MCF 10A (cell line): ENCODE measurements at regions not wholly inside any gene's neighbourhood (a gene's known extent, or its start where the extent isn't known, plus 50 kb on each side); places are given as distances from the start of the nearest gene placed in this dataset.

Experiments
- BruUV-seq: library from RNA; stranded (reverse); fragments of 400-500 nt; replicated peaks from 2 replicates; lab custom pipeline; 2021; lab: Mats Ljungman, UMichigan
- CTCF ChIA-PET: fragments of 300-600 bp; sonication (Branson Sonifier 250); formaldehyde crosslinking; extraction: SDS; loops from one replicate; lab custom pipeline; 2021; ENCODE audit warnings: antibody characterized with exemption, inconsistent platforms; lab: Yijun Ruan, JAX
- POLR2A ChIA-PET: fragments of 300-600, 350-650 bp; sonication (Branson Sonifier 250); formaldehyde crosslinking; extraction: SDS; loops from one replicate; lab custom pipeline; 2020; ENCODE audit warnings: antibody characterized with exemption, inconsistent platforms; lab: Yijun Ruan, JAX
- DNase-seq: peaks from one replicate; pipeline ENCODE4 v3.0.0-alpha.2; 2018; ENCODE audit not compliant: unreplicated experiment
- H3K27ac Mint-ChIP-seq: one replicate; pipeline ENCODE4 v1.8.0; 2022; ENCODE audit warnings: mild to moderate bottlenecking, low read depth, mixed read lengths; ENCODE audit not compliant: unreplicated experiment
- H3K27me3 Mint-ChIP-seq: one replicate; pipeline ENCODE4 v1.8.0; 2022; ENCODE audit warnings: mixed read lengths; ENCODE audit not compliant: insufficient read depth, unreplicated experiment
- H3K36me3 Mint-ChIP-seq: one replicate; pipeline ENCODE4 v1.8.0; 2022; ENCODE audit warnings: mild to moderate bottlenecking, moderate library complexity, mixed read lengths; ENCODE audit not compliant: insufficient read depth, unreplicated experiment
- H3K4me1 Mint-ChIP-seq: one replicate; pipeline ENCODE4 v1.8.0; 2022; ENCODE audit warnings: mixed read lengths; ENCODE audit not compliant: insufficient read depth, unreplicated experiment
- H3K4me3 Mint-ChIP-seq: one replicate; pipeline ENCODE4 v1.8.0; 2022; ENCODE audit warnings: mild to moderate bottlenecking, moderate library complexity, mixed read lengths; ENCODE audit not compliant: unreplicated experiment
- H3K9me3 Mint-ChIP-seq: one replicate; pipeline ENCODE4 v1.8.0; 2022; ENCODE audit warnings: mixed read lengths; ENCODE audit not compliant: unreplicated experiment
- CTCF ChIP-seq: fragments of 200-600 bp; IDR thresholded peaks from one replicate; pipeline ENCODE4 v1.8.0; 2022; ENCODE audit warnings: antibody characterized with exemption, mild to moderate bottlenecking; ENCODE audit not compliant: unreplicated experiment
- intact Hi-C: fragments of 100-400 bp; cut with micrococcal nuclease; formaldehyde crosslinking; loops from 2 replicates; pipeline ENCODE4 v1.14.1; 2022

- DNase-seq: no peak
- Mint-ChIP-seq H3K4me1 (peaks cover 41% of the 10 kb centered on the region), H3K36me3 (peaks cover 9% of the 10 kb centered on the region), H3K27me3 (no peaks in the 10 kb centered on the region), H3K27ac (no peak overlapping the region), H3K9me3 (no peaks in the 10 kb centered on the region), H3K4me3 (no peak overlapping the region)
- CTCF ChIA-PET: no interaction called here
- BruUV-seq: no TSS peak
- POLR2A ChIA-PET: interaction anchor here (1.3 kb wide), 1 partner anchor 21 kb away, joined by 4 read pairs; a partner anchor contains a TSS
- TF ChIP-seq CTCF: no peak
- intact Hi-C loops: no loop called here
Observed at GRCh38 chr11:8789864-8790263, 107.3 kb downstream of the RPL27A start.

DNA sequence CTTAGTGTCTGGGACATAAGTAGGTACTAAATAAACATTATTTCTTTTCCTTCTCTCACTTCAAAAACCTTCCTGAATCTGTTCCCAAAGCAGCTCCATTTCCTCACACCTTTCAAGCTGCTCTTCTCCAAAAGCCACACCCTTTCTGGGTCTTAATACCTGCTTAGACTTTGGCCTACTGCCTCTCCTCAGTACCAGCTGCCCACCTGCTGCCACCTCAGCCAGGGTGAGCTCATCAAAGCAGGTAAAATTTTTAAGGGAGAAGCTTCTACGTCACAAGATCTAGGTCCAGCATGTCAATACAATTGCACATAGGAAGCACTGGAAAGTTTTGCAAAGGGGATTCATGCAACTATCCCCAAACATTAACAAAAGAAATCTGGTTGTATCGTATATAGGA lies 108.4 kb downstream of the RPL27A start:
- Mint-ChIP-seq H3K4me1 (peaks cover 41% of the 10 kb centered on the region), H3K27ac (no peak overlapping the region), H3K27me3 (no peaks in the 10 kb centered on the region), H3K4me3 (no peak overlapping the region), H3K36me3 (peaks cover 9% of the 10 kb centered on the region), H3K9me3 (peaks cover 6% of the 10 kb centered on the region)
- DNase-seq: no peak
- ChIA-PET CTCF (interaction anchor here (1.2 kb wide), 1 partner anchor 22 kb away, joined by 4 read pairs; no protein-coding TSS in a partner anchor), POLR2A (interaction anchor here (1.0 kb wide), 1 partner anchor 20 kb away, joined by 5 read pairs; no protein-coding TSS in a partner anchor)
- intact Hi-C loops: no loop called here
- BruUV-seq: no TSS peak
- no peak for TF ChIP-seq CTCF

- peaks cover 32% of the 10 kb centered on the region for H3K4me1 Mint-ChIP-seq
- no peak overlapping the region for H3K27ac Mint-ChIP-seq
- DNase-seq: peak; percentile 42
- H3K36me3 Mint-ChIP-seq: peaks cover 14% of the 10 kb centered on the region
- peaks cover 6% of the 10 kb centered on the region for H3K9me3 Mint-ChIP-seq
- intact Hi-C loops: no loop called here
- H3K4me3 Mint-ChIP-seq: no peak overlapping the region
- H3K27me3 Mint-ChIP-seq: no peaks in the 10 kb centered on the region
- ChIA-PET CTCF (interaction anchor here (0.7 kb wide), 1 partner anchor 18 kb away, joined by 3 read pairs; a partner anchor contains a TSS), POLR2A (interaction anchor here (1.0 to 1.4 kb wide), 3 partner anchors 10 to 24 kb away, joined by 3 to 6 read pairs (median 5); a partner anchor contains a TSS)
- no TSS peak for BruUV-seq
- no peak for TF ChIP-seq CTCF
Observed at GRCh38 chr11:8792710-8793109, 110.1 kb downstream of the RPL27A start.

DNA sequence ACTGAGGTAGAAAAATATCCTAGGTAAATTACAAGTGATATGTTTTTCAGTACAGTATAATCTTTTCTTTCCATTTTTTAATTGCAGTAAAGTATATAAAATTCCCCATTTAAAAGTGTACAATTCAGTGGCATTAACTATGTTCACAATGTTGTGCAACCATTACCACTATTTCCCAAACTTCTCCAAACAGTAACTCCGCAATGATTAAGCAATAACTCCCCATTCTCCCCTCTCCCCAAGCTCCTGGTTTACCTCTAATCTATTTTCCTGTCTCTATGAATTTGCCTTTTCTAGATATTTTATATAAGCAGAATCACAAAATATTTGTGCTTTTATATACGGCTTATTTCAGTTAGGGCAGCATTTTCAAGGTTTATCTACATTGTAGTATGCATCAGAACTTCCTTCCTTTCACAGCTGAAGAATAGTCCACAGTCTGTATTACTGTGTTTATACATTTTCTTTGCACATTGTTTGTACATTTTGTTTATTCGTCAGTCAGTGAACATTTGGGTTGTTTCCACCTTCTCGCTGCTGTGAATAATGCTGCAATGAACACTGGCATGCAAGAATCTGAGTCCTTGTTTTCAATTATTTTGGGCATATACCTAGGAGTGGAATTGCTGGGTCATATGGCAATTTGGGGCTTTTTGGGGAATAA lies 110.7 kb downstream of the RPL27A start:
- peaks cover 6% of the 10 kb centered on the region for H3K9me3 Mint-ChIP-seq
- peak; percentile 65 for DNase-seq
- H3K27me3 Mint-ChIP-seq: no peaks in the 10 kb centered on the region
- intact Hi-C loops: no loop called here
- no peak for TF ChIP-seq CTCF
- H3K4me3 Mint-ChIP-seq: no peak overlapping the region
- no TSS peak for BruUV-seq
- ChIA-PET POLR2A (interaction anchor here (1.0 to 1.4 kb wide), 3 partner anchors 9 to 25 kb away, joined by 3 to 6 read pairs (median 5); a partner anchor contains a TSS), CTCF (no interaction called here)
- H3K4me1 Mint-ChIP-seq: peaks cover 31% of the 10 kb centered on the region
- H3K36me3 Mint-ChIP-seq: peaks cover 15% of the 10 kb centered on the region
- H3K27ac Mint-ChIP-seq: no peak overlapping the region
